Upper lobe of left lung (tissue), 6 donors: ENCODE measurements at regions not wholly inside any gene's neighbourhood (a gene's known extent, or its start where the extent isn't known, plus 50 kb on each side); places are given as distances from the start of the nearest gene placed in this dataset.
A peak's percentile ranks its signal among the peaks of the same experiment; 100 is the strongest.

Experiments used
- ATAC-seq, 2 donors: fragments of 200-7000 bp; cut with Tn5 transposase; one replicate each; pipeline ENCODE4 v1.9.1; 2022; ENCODE audit warnings: mild to moderate bottlenecking in 2 of 2, moderate library complexity in 2 of 2; ENCODE audit not compliant: low FRiP score in 2 of 2
- DNase-seq, 2 donors: peaks; one replicate each; pipeline ENCODE4 v3.0.0-alpha.2; 2019 to 2020
- H3K27ac ChIP-seq, 4 donors: fragments of 200-600 bp; sonication (generic); one replicate each; pipeline ENCODE4 v1.5.1; 2016 to 2019
- H3K27me3 ChIP-seq, 4 donors: fragments of 200-600 bp; sonication (generic); one replicate each; pipeline ENCODE4 v1.5.1; 2017 to 2019
- H3K36me3 ChIP-seq, 4 donors: fragments of 200-600 bp; sonication (generic); one replicate each; pipeline ENCODE4 v1.5.1; 2016 to 2019
- H3K4me1 ChIP-seq, 4 donors: fragments of 200-600 bp; sonication (generic); one replicate each; pipeline ENCODE4 v1.5.1; 2018 to 2019
- H3K4me3 ChIP-seq, 4 donors: fragments of 200-600 bp; sonication (generic); one replicate each; pipeline ENCODE4 v1.5.1; 2017 to 2019; ENCODE audit warnings: mild to moderate bottlenecking in 2 of 4, moderate library complexity in 1 of 4
- H3K9me3 ChIP-seq, 4 donors: fragments of 200-600 bp; sonication (generic); one replicate each; pipeline ENCODE4 v1.5.1; 2018 to 2019
- EP300 ChIP-seq, 4 donors: sonication (generic); formaldehyde crosslinking; IDR thresholded peaks; one replicate each; pipeline ENCODE4 v1.5.1; 2017; ENCODE audit warnings: antibody characterized with exemption in 4 of 4, control low read depth in 2 of 4
- POLR2A ChIP-seq, 4 donors: fragments of 450-650 bp; IDR thresholded peaks; one replicate each; pipeline ENCODE4 v1.5.1; 2016 to 2017; ENCODE audit warnings: antibody characterized with exemption in 4 of 4, mild to moderate bottlenecking in 2 of 4
- POLR2AphosphoS5 ChIP-seq, 2 donors: sonication (generic); formaldehyde crosslinking; IDR thresholded peaks; one replicate each; pipeline ENCODE4 v1.5.1; 2017; ENCODE audit warnings: antibody characterized with exemption in 2 of 2
- WGBS, 2 donors: methylation state at CpG; one replicate each; pipeline ENCODE4 v1.1.5; 2017 to 2018; 5-methylcytosine and 5-hydroxymethylcytosine counted together
- TF ChIP-seq, protein P1 (sequence below), 6 experiments: fragments of 450-650 bp in 4 of 6; fragments of 200-600 bp in 2 of 6; sonication (generic) in 2 of 6; IDR thresholded peaks; one replicate each; pipeline ENCODE4 v1.5.1; 2016 to 2019; ENCODE audit warnings: antibody characterized with exemption in 6 of 6
- donor health status: DM: no; HTN: no; CAD: no; lungs with moderate emphysema.
- donor health status: DM: no; HTN: yes; CAD: no; lungs with severe emphysema.

GRCh38 chr4:177596035-177596434 is 153.8 kb upstream of the AGA start:
- Histone ChIP-seq H3K9me3 (no peaks in the 10 kb centered on the region), H3K27me3 (no peaks in the 10 kb centered on the region), H3K4me3 (no peak overlapping the region), H3K36me3 (no peaks in the 10 kb centered on the region), H3K27ac (no peak overlapping the region), H3K4me1 (no peaks in the 10 kb centered on the region)
- DNase-seq (no peak), ATAC-seq (no peak)
- 71 to 92% methylated on average over 4 of the region's 4 CpGs for WGBS, 2 donors
- no peak for TF ChIP-seq POLR2AphosphoS5 (IDR thresholded peaks at IDR 0.05)
- no peak for TF ChIP-seq EP300 (IDR thresholded peaks at IDR 0.05)
- TF ChIP-seq, protein P1, sequence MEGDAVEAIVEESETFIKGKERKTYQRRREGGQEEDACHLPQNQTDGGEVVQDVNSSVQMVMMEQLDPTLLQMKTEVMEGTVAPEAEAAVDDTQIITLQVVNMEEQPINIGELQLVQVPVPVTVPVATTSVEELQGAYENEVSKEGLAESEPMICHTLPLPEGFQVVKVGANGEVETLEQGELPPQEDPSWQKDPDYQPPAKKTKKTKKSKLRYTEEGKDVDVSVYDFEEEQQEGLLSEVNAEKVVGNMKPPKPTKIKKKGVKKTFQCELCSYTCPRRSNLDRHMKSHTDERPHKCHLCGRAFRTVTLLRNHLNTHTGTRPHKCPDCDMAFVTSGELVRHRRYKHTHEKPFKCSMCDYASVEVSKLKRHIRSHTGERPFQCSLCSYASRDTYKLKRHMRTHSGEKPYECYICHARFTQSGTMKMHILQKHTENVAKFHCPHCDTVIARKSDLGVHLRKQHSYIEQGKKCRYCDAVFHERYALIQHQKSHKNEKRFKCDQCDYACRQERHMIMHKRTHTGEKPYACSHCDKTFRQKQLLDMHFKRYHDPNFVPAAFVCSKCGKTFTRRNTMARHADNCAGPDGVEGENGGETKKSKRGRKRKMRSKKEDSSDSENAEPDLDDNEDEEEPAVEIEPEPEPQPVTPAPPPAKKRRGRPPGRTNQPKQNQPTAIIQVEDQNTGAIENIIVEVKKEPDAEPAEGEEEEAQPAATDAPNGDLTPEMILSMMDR (IDR thresholded peaks at IDR 0.05): no peak
- TF ChIP-seq POLR2A (IDR thresholded peaks at IDR 0.05): no peak

GRCh38 chr4:177596991-177597390 is 154.8 kb upstream of the AGA start:
- DNase-seq (no peak), ATAC-seq (no peak)
- 88 to 89% methylated on average over 7 of the region's 7 CpGs for WGBS, 2 donors
- H3K4me3 ChIP-seq: no peak overlapping the region
- no peaks in the 10 kb centered on the region for H3K27me3 ChIP-seq
- no peaks in the 10 kb centered on the region for H3K9me3 ChIP-seq
- H3K27ac ChIP-seq: no peak overlapping the region
- TF ChIP-seq EP300 (IDR thresholded peaks at IDR 0.05): no peak
- no peaks in the 10 kb centered on the region for H3K4me1 ChIP-seq
- H3K36me3 ChIP-seq: no peaks in the 10 kb centered on the region

DNA sequence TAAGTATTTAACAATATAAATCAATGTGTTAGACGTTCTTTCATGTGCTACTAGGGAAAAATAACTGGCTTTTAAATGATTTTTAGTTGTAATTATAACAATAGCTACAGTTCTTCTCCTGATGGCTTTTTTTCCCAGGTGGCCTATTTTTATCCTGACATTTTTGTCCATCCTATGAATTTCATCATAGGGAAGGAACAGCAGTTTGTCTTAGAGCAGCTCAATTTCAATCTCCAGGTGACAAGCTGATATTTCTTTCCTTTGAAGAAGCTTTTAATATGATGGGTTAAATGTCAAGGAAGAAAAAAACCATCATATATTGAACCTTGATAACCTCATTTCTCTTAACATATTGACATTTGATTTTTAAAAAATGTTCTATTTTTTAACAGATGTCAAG is 163.0 kb upstream of the AGA start:
- no peaks in the 10 kb centered on the region for H3K36me3 ChIP-seq
- WGBS, 2 donors: 51 to 53% methylated on average over 1 of the region's 1 CpG
- DNase-seq (no peak), ATAC-seq (no peak)
- peaks cover 0 to 2% (median 0%) of the 10 kb centered on the region in 4 donors for H3K9me3 ChIP-seq
- TF ChIP-seq EP300 (IDR thresholded peaks at IDR 0.05): no peak
- TF ChIP-seq, protein P1 (IDR thresholded peaks at IDR 0.05): no peak
- TF ChIP-seq POLR2A (IDR thresholded peaks at IDR 0.05): no peak
- TF ChIP-seq POLR2AphosphoS5 (IDR thresholded peaks at IDR 0.05): no peak
- H3K4me1 ChIP-seq: no peaks in the 10 kb centered on the region
- no peak overlapping the region for H3K4me3 ChIP-seq
- H3K27me3 ChIP-seq: no peaks in the 10 kb centered on the region
- no peak overlapping the region for H3K27ac ChIP-seq

GRCh38 chr4:177607111-177607573 is 164.9 kb upstream of the AGA start:
- ATAC-seq (no peak), DNase-seq (peak in 1 of 2 donors; percentile 76)
- Histone ChIP-seq H3K9me3 (peaks cover 0 to 2% (median 0%) of the 10 kb centered on the region in 4 donors), H3K4me3 (no peak overlapping the region), H3K4me1 (no peaks in the 10 kb centered on the region), H3K27me3 (no peaks in the 10 kb centered on the region), H3K27ac (no peak overlapping the region), H3K36me3 (no peaks in the 10 kb centered on the region)
- TF ChIP-seq POLR2A (IDR thresholded peaks at IDR 0.05): no peak
- TF ChIP-seq POLR2AphosphoS5 (IDR thresholded peaks at IDR 0.05): no peak
- TF ChIP-seq, protein P1 (IDR thresholded peaks at IDR 0.05): no peak
- no peak for TF ChIP-seq EP300 (IDR thresholded peaks at IDR 0.05)
- WGBS, 2 donors: 91 to 99% methylated on average over 12 to 13 of the region's 28 CpGs

- Histone ChIP-seq H3K4me3 (no peak overlapping the region), H3K27me3 (no peaks in the 10 kb centered on the region), H3K4me1 (no peaks in the 10 kb centered on the region), H3K27ac (no peak overlapping the region), H3K36me3 (no peaks in the 10 kb centered on the region), H3K9me3 (peaks cover 0 to 2% (median 0%) of the 10 kb centered on the region in 4 donors)
- DNase-seq (no peak), ATAC-seq (no peak)
- WGBS, 2 donors: 53% methylated on average over 5 of the region's 5 CpGs
- no peak for TF ChIP-seq EP300 (IDR thresholded peaks at IDR 0.05)
- TF ChIP-seq POLR2A (IDR thresholded peaks at IDR 0.05): no peak
- TF ChIP-seq, protein P1 (IDR thresholded peaks at IDR 0.05): no peak
- TF ChIP-seq POLR2AphosphoS5 (IDR thresholded peaks at IDR 0.05): no peak
Observed at GRCh38 chr4:177611974-177612664, 169.9 kb upstream of the AGA start.
